ENCODE measurements at regions not wholly inside any gene's neighbourhood (a gene's known extent, or its start where the extent isn't known, plus 50 kb on each side); places are given as distances from the start of the nearest gene placed in this dataset.

- DNase-seq (ENCODE audit: low read depth): no peak
- no peak overlapping the region for H3K4me3 ChIP-seq (ENCODE audit: control insufficient read depth, low read depth, low read length)
- no peak for TF ChIP-seq CTCF (IDR thresholded peaks at IDR 0.05; ENCODE audit: control insufficient read depth, insufficient read depth, low read depth, low read length, missing control alignments)
Observed at GRCh38 chr11:44468345-44468988, 97.0 kb upstream of the CD82 start.

- no peak for DNase-seq (ENCODE audit: low read depth)
- no peak for TF ChIP-seq CTCF (IDR thresholded peaks at IDR 0.05; ENCODE audit: control insufficient read depth, insufficient read depth, low read depth, low read length, missing control alignments)
- no peak overlapping the region for H3K4me3 ChIP-seq (ENCODE audit: control insufficient read depth, low read depth, low read length)
Observed at GRCh38 chr11:44469412-44469811, 96.1 kb upstream of the CD82 start.

GRCh38 chr11:44470854-44471253 lies 94.6 kb upstream of the CD82 start:
- TF ChIP-seq CTCF (IDR thresholded peaks at IDR 0.05; ENCODE audit: control insufficient read depth, insufficient read depth, low read depth, low read length, missing control alignments): no peak
- H3K4me3 ChIP-seq (ENCODE audit: control insufficient read depth, low read depth, low read length): no peak overlapping the region
- no peak for DNase-seq (ENCODE audit: low read depth)

GRCh38 chr11:44471603-44472002 lies 93.9 kb upstream of the CD82 start:
- no peak overlapping the region for H3K4me3 ChIP-seq (ENCODE audit: control insufficient read depth, low read depth, low read length)
- no peak for DNase-seq (ENCODE audit: low read depth)
- TF ChIP-seq CTCF (IDR thresholded peaks at IDR 0.05; ENCODE audit: control insufficient read depth, insufficient read depth, low read depth, low read length, missing control alignments): no peak

- no peak overlapping the region for H3K4me3 ChIP-seq (ENCODE audit: control insufficient read depth, low read depth, low read length)
- no peak for TF ChIP-seq CTCF (IDR thresholded peaks at IDR 0.05; ENCODE audit: control insufficient read depth, insufficient read depth, low read depth, low read length, missing control alignments)
- no peak for DNase-seq (ENCODE audit: low read depth)
Observed at GRCh38 chr11:44472916-44473315, 92.5 kb upstream of the CD82 start.

GRCh38 chr11:44474702-44475101 lies 90.8 kb upstream of the CD82 start:
- no peak for DNase-seq (ENCODE audit: low read depth)
- no peak for TF ChIP-seq CTCF (IDR thresholded peaks at IDR 0.05; ENCODE audit: control insufficient read depth, insufficient read depth, low read depth, low read length, missing control alignments)
- H3K4me3 ChIP-seq (ENCODE audit: control insufficient read depth, low read depth, low read length): no peak overlapping the region
